ENCODE measurements at regions not wholly inside any gene's neighbourhood (a gene's known extent, or its start where the extent isn't known, plus 50 kb on each side); places are given as distances from the start of the nearest gene placed in this dataset.
"Not testable (repeated sequence)": the region's sequence is repeated elsewhere in the genome, so short reads cannot be mapped to it uniquely, and the experiment has no call there.

DNA sequence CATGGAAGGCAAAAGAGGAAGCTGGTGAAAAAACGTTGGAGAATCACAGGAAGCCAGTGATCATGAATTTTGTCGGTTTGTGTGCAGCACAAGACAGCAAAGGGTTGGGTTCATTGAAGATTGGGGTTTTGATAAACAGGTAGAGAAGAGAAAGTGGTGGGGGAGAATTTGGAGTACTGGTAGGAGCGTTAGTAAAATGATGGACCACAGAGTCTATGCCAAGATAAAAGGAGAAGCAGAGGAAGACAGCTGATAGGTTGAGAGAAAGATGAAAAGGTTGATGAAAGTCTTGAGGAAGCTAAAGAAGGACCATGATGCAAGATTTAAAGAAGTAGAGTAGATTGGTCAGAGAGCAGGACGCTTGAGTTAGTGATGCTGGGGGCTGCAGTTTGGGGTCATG lies 156.8 kb upstream of the POU3F1 start:
- DNase-seq: no peak
- Mint-ChIP-seq H3K27ac (no peak overlapping the region), H3K27me3 (peaks cover 16% of the 10 kb centered on the region), H3K9me3 (no peaks in the 10 kb centered on the region), H3K36me3 (ENCODE audit: low read depth) (no peaks in the 10 kb centered on the region), H3K4me3 (no peak overlapping the region), H3K4me1 (ENCODE audit: low read depth) (no peaks in the 10 kb centered on the region)

DNA sequence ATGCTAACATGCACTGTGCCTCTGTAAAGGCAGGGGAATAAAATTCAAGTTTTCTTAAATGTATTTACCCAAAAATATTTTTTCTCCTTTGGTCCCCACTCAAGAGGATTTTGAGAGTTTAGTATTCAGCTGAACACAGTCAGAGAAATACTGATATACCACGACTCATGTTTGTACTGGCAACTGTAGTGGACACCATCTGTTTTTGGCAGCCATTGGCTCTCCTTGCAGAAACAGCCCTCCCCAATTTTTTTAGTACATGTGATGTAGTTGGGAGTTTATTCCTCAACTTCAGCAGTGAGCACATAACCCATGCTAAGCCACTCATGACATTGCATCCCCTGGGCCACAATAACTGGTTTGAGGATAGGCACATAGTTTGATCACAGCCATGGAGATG lies 154.8 kb upstream of the POU3F1 start:
- Mint-ChIP-seq H3K4me1 (ENCODE audit: low read depth) (no peaks in the 10 kb centered on the region), H3K9me3 (no peaks in the 10 kb centered on the region), H3K27ac (no peak overlapping the region), H3K27me3 (peaks cover 25% of the 10 kb centered on the region), H3K36me3 (ENCODE audit: low read depth) (no peaks in the 10 kb centered on the region), H3K4me3 (no peak overlapping the region)
- DNase-seq: no peak

DNA sequence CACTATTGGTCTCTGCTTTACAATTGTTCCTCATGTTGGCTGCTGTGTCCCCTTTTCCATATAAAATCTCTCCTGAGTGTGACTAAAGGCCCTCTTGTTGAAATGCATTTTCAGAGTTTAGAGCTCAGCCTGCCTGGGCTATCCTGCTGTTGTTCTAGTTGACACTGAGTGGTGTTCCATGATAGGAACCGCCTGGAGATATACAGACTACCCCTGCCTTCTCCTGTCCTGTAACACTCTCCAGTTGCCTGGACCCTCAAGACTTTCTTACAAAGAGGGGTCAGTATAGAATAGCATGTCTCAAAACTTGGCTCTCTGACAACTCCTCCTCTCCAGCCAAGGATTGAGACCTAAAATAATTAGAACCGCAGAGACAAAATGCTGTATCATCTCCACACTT lies 152.0 kb upstream of the POU3F1 start:
- Mint-ChIP-seq H3K9me3 (no peaks in the 10 kb centered on the region), H3K36me3 (ENCODE audit: low read depth) (no peaks in the 10 kb centered on the region)
- DNase-seq: no peak

DNA sequence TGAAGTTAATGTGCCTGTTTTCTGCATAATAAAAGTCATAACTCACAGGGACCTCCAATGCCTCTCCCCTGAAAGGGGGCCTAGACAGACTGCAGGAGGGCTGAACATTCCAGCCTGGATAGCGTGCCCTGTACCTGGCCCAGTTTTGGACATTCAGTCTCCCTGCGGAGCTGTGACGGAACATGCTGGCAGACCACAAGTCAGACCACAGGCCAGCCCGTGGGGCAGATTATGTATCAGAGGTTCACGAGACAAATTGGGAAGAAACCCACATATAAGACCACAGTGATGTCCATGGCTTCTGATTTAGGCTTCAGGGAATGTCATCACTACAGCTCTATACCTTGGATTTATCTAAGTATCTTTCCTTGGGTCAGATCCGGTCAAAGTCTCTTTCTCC lies 151.5 kb upstream of the POU3F1 start:
- Mint-ChIP-seq H3K4me3 (no peak overlapping the region), H3K9me3 (no peaks in the 10 kb centered on the region), H3K36me3 (ENCODE audit: low read depth) (no peaks in the 10 kb centered on the region), H3K4me1 (ENCODE audit: low read depth) (no peaks in the 10 kb centered on the region), H3K27ac (no peak overlapping the region), H3K27me3 (peaks cover 29% of the 10 kb centered on the region)
- no peak for DNase-seq

More for the DNA sequence above, 152.0 kb upstream of the POU3F1 start:
- Mint-ChIP-seq H3K27me3 (peaks cover 28% of the 10 kb centered on the region), H3K4me1 (ENCODE audit: low read depth) (no peaks in the 10 kb centered on the region), H3K4me3 (no peak overlapping the region), H3K27ac (no peak overlapping the region)

DNA sequence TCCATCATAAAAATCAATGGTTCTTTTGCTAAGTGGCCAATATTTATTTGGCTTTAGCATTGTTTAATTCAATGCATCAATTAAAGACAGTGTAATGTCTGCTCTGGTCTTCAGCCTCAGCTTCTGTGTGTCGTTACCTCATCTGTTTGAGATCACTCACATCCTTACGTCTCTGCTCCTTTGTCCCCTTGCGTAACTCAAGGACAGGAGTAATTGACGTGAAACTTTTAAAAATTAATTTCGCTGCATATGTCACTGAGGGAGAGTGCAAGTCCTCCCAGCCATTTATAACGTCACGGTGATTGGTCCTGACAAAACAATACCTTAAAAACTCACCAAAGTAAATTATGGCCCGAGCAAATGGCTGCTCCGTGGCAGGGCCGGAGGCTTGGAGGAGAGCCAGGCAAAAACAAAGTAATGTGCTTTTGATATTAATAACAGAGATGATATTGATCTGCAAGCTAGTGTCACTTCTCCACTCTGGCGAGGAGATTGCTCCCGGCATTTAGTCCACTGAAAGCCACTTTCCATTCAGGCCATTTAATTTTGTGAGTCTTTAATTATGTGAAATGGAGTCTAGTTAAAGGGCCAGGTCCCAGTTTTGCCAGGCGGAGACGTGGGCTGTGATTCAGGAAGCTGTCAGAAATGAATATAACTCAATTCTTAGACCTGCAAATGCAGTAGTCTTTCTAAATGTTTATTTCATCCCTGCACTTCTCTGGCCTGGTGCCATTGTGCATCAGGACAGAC lies 150.9 kb upstream of the POU3F1 start:
- Mint-ChIP-seq H3K27ac (no peak overlapping the region), H3K9me3 (no peaks in the 10 kb centered on the region), H3K4me3 (no peak overlapping the region), H3K4me1 (ENCODE audit: low read depth) (no peaks in the 10 kb centered on the region), H3K27me3 (peaks cover 33% of the 10 kb centered on the region), H3K36me3 (ENCODE audit: low read depth) (no peaks in the 10 kb centered on the region)
- DNase-seq: no peak

DNA sequence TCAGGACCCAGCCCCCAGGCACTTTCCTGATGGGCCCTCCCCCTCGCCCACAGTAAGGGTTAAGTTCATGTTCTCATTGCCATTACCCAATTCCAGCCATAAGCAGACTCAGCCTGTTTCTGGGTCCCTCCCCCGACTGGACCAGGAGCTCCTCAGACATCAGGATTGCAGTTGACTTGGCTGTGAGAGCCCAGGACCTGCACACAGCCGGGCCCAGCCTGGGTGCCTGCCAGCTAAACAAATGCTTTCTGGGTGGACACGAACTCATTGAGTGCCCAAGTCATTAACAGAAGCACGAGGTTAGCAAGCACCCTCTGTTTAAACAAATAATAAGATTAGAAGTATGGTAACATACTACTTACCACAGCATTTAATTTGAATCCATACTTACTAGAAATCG lies 147.9 kb upstream of the POU3F1 start:
- no peaks in the 10 kb centered on the region for H3K9me3 Mint-ChIP-seq
- H3K4me1 Mint-ChIP-seq (ENCODE audit: low read depth): no peaks in the 10 kb centered on the region
- H3K4me3 Mint-ChIP-seq: no peak overlapping the region
- H3K36me3 Mint-ChIP-seq (ENCODE audit: low read depth): no peaks in the 10 kb centered on the region
- no peak for DNase-seq
- H3K27me3 Mint-ChIP-seq: peaks cover 44% of the 10 kb centered on the region
- no peak overlapping the region for H3K27ac Mint-ChIP-seq

DNA sequence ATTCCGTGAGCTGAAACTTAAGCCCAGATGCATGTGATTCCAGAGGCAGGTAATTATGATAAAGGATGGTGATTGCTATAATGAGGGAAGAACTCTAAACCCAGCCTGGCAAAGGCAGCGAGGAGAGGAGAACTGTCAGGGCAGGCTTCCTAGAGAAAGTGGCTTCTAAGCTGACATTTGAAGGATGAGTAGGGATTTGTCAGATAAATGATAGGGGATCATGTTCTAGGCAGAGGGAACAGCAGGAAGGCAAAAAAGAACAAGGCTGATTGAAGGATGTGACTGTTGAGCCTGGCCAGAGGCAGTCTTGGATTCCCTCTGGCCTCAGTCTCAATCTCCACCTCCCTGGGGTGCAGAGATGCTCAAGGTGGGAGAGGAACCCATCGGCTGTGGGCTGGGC lies 146.4 kb upstream of the POU3F1 start:
- H3K27me3 Mint-ChIP-seq: peaks cover 52% of the 10 kb centered on the region
- no peaks in the 10 kb centered on the region for H3K36me3 Mint-ChIP-seq (ENCODE audit: low read depth)
- H3K9me3 Mint-ChIP-seq: no peaks in the 10 kb centered on the region
- DNase-seq: no peak
- no peak overlapping the region for H3K4me3 Mint-ChIP-seq
- H3K27ac Mint-ChIP-seq: no peak overlapping the region
- no peaks in the 10 kb centered on the region for H3K4me1 Mint-ChIP-seq (ENCODE audit: low read depth)

DNA sequence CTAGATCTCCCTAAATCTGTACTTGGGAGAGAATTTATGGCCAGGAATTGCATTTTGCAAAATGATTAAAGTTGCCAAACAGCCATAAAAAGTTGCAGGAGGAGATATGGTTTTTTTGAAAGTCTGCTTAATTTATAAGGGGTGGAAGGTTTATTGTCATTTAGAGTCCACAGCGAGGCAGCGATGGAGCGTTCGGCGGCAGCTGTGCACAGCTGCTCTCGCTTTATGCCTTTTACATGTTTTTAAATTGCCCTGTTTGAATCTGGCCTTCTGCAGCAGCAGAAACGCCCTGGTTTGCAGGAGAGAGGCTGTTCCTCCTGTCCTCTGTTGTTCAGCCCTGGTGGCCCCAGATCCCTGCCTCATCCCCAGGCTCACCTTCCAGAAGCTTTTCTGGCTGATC lies 144.9 kb upstream of the POU3F1 start:
- Mint-ChIP-seq H3K36me3 (ENCODE audit: low read depth) (no peaks in the 10 kb centered on the region), H3K27ac (no peak overlapping the region), H3K4me1 (ENCODE audit: low read depth) (no peaks in the 10 kb centered on the region), H3K4me3 (no peak overlapping the region), H3K9me3 (no peaks in the 10 kb centered on the region), H3K27me3 (peaks cover 54% of the 10 kb centered on the region)
- no peak for DNase-seq

DNA sequence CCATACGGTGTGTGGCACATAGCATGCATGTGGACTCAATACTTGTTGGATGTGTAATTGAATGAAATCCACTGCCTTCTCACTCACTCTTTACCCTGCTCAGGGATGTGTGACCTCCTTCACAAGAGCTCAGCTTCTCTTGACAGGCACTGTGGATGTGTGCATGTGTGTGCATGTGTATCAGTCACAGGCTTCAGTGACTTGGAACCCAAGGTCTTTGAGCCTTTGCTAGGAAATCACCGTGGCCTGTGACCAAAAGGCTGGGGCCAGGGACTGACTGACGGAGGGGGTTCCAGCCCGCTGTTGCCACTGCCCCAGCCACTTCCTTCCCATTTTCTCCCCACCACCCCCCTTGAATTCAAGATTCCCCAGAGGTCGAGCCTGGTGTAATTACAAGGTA lies 144.4 kb upstream of the POU3F1 start:
- Mint-ChIP-seq H3K4me1 (ENCODE audit: low read depth) (no peaks in the 10 kb centered on the region), H3K27ac (no peak overlapping the region), H3K9me3 (no peaks in the 10 kb centered on the region), H3K4me3 (no peak overlapping the region), H3K27me3 (peaks cover 51% of the 10 kb centered on the region), H3K36me3 (ENCODE audit: low read depth) (no peaks in the 10 kb centered on the region)
- DNase-seq: no peak

DNA sequence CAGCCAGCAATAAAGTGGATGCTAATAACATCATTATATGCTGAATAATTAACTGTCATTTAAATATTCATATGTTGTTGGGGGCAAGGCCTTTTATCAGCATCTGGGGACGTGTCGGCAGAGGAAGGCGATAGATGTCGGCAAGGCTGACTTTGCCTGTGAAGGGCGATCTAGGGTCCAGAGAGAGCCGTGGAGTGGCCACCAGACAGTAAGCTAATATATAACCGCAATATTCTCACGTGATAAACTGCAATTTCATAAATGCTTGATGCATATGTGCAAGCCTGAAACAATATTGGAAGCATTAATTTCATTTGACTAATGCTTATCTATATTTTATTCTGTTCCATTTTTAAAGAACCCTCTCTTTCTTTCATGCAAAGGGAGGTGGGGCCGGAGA lies 141.0 kb upstream of the POU3F1 start:
- Mint-ChIP-seq H3K27ac (no peak overlapping the region), H3K9me3 (no peaks in the 10 kb centered on the region), H3K4me1 (ENCODE audit: low read depth) (no peaks in the 10 kb centered on the region), H3K36me3 (ENCODE audit: low read depth) (no peaks in the 10 kb centered on the region), H3K27me3 (peaks cover 52% of the 10 kb centered on the region), H3K4me3 (no peak overlapping the region)
- no peak for DNase-seq

DNA sequence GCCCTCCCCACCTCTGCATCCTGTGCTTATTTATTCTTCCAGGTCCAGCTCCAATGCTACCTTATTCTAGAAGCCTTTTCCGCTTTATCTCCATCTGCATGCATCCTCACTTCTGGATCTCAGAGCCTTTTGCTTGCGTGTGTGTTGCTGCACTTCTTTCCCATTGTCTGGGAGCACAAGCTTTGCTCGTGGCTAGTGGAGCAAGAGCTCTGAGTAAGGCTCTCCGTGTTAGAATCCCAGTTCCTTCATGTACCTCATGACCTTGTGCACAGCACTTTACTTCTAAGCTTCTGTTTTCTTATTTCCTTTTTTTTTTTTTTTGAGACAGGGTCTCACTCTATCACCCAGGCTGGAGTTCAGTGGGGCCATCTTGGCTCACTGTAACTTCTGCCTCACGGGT lies 140.0 kb upstream of the POU3F1 start:
- peaks cover 46% of the 10 kb centered on the region for H3K27me3 Mint-ChIP-seq
- no peaks in the 10 kb centered on the region for H3K4me1 Mint-ChIP-seq (ENCODE audit: low read depth)
- H3K36me3 Mint-ChIP-seq (ENCODE audit: low read depth): no peaks in the 10 kb centered on the region
- no peak overlapping the region for H3K4me3 Mint-ChIP-seq
- H3K9me3 Mint-ChIP-seq: no peaks in the 10 kb centered on the region
- no peak overlapping the region for H3K27ac Mint-ChIP-seq
- no peak for DNase-seq

DNA sequence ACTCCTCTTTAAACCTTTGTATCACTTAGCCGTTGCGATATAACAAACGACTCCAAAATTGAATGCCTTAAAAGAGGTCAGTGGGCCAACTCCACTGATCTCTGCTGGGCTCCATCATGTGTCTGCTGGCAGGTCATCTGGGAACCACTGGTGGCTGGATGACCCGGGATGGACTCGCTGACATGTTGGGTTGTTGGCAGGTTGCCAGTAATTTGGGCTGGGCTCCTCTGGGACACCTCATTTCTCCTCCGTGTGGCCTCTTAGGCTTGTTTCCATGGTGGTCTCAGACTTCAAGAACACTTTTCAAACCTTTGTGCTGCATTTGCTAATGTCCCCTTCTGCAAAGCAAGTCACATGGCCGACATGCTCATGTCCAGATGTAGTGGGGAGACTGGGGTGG lies 139.3 kb upstream of the POU3F1 start:
- Mint-ChIP-seq H3K4me1 (ENCODE audit: low read depth) (no peaks in the 10 kb centered on the region), H3K36me3 (ENCODE audit: low read depth) (no peaks in the 10 kb centered on the region), H3K27ac (no peak overlapping the region), H3K27me3 (peaks cover 44% of the 10 kb centered on the region), H3K4me3 (no peak overlapping the region), H3K9me3 (no peaks in the 10 kb centered on the region)
- DNase-seq: no peak

DNA sequence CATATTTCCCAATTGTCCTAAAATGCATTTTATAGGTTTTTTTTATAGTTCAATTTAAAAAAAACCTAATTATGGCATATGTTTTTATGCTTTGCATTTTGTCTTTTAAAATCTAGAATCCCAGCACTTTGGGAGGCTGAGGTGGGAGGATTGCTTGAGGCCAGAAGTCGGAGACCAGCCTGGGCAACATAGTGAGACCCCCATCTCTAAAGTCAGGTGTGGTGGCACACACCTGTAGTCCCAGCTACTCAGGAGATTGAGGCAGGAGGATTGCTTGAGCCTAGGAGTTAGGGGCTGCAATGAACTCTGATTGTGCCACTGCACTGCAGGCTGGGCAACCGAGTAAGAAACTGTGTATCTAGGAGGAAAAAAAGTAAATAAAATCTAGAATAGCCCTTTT lies 137.2 kb upstream of the POU3F1 start:
- H3K27me3 Mint-ChIP-seq: peaks cover 36% of the 10 kb centered on the region

DNA sequence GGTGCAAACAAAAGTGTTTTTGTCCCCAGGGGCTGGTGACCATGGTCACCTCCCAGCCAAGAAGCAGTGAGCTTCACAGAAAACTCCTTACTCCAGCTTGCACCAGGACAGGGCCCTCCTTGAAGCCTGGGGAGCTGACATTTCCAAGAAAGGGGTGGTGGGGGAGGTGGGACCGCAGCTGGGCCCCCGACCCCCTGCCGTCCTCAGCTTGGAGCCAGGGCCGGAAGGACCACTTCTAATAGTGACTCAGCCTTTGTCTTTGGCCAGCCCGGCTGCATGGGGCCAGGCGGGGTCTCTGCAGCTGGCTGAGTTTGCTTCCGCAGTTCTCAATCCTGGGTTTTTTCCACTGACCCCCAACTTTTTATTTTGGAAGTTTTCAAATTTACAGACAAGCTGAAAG lies 136.5 kb upstream of the POU3F1 start:
- no peak overlapping the region for H3K27ac Mint-ChIP-seq
- H3K4me1 Mint-ChIP-seq (ENCODE audit: low read depth): no peaks in the 10 kb centered on the region
- no peaks in the 10 kb centered on the region for H3K9me3 Mint-ChIP-seq
- H3K4me3 Mint-ChIP-seq: no peak overlapping the region
- no peak for DNase-seq
- H3K27me3 Mint-ChIP-seq: peaks cover 29% of the 10 kb centered on the region
- no peaks in the 10 kb centered on the region for H3K36me3 Mint-ChIP-seq (ENCODE audit: low read depth)

More for the DNA sequence above, 137.2 kb upstream of the POU3F1 start:
- Mint-ChIP-seq H3K9me3 (no peaks in the 10 kb centered on the region), H3K4me1 (ENCODE audit: low read depth) (no peaks in the 10 kb centered on the region), H3K4me3 (no peak overlapping the region), H3K27ac (no peak overlapping the region), H3K36me3 (ENCODE audit: low read depth) (no peaks in the 10 kb centered on the region)
- DNase-seq: no peak

DNA sequence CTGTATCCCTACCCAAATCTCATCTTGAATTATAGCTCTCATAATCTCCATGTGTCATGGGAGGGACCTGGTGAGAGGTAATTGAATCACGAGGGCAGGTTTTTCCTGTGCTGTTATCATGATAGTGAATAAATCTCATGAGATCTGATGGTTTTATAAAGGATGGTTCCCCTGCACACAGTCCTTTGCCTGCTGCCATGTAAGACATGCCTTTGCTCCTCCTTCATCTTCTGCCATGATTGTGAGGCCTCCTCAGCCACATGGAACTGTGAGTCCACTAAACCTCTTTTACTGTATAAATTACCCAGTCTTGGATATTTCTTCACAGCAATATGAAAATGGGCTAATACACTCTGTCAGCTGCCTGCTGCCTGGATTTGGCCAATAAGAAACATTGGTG lies 133.8 kb upstream of the POU3F1 start:
- peaks cover 18% of the 10 kb centered on the region for H3K27me3 Mint-ChIP-seq
- DNase-seq; H3K4me3 Mint-ChIP-seq; H3K27ac Mint-ChIP-seq; H3K9me3 Mint-ChIP-seq; H3K4me1 Mint-ChIP-seq (ENCODE audit: low read depth); H3K36me3 Mint-ChIP-seq (ENCODE audit: low read depth): not testable (repeated sequence)

DNA sequence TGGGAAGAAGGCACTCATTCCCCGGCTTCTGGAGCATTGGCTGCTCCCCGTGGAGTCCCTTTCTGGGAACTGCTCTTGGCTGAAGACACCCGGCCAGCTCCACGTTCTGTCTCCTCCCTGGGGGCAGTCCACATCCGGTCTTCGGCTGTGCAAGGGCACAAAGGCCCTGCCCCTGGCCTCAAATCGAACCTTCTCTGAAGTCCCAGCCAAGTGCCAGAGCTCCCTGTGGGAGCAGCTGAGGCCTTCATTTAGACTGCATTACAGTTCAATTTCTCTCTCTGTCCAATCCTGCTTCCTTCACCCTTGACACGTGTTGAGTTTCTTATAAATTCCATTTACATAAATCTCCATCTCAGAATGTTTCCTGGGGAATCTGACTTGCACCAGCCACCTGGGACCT lies 132.9 kb upstream of the POU3F1 start:
- Mint-ChIP-seq H3K4me1 (ENCODE audit: low read depth) (no peaks in the 10 kb centered on the region), H3K36me3 (ENCODE audit: low read depth) (no peaks in the 10 kb centered on the region), H3K27me3 (peaks cover 18% of the 10 kb centered on the region), H3K27ac (no peak overlapping the region), H3K9me3 (no peaks in the 10 kb centered on the region), H3K4me3 (no peak overlapping the region)
- no peak for DNase-seq

Data from activated T-cell treated with anti-CD3 and anti-CD28 coated beads, Interleukin-2, amount 50 U/mL, for 24 hours (primary cell).